Transverse colon (tissue), 4 donors: ENCODE measurements at regions not wholly inside any gene's neighbourhood (a gene's known extent, or its start where the extent isn't known, plus 50 kb on each side); places are given as distances from the start of the nearest gene placed in this dataset.

Source experiments
- DNase-seq: peaks from one replicate; pipeline ENCODE4 v3.0.0-alpha.2; 2019
- H3K27ac ChIP-seq, 4 donors: fragments of 200-600 bp; sonication (generic); 2 replicates each; pipeline ENCODE4 v1.5.1; 2016 to 2018; ENCODE audit warnings: inconsistent platforms in 4 of 4
- H3K27me3 ChIP-seq: fragments of 200-600 bp; sonication (generic); 2 replicates; pipeline ENCODE4 v1.5.1; 2017; ENCODE audit warnings: inconsistent platforms
- H3K36me3 ChIP-seq, 4 donors: fragments of 200-600 bp; sonication (generic); 2 replicates each; pipeline ENCODE4 v1.5.1; 2017 to 2019; ENCODE audit warnings: inconsistent platforms in 4 of 4
- H3K4me1 ChIP-seq, 4 donors: fragments of 200-600 bp; sonication (generic); 2 replicates each; pipeline ENCODE4 v1.5.1; 2017 to 2020; ENCODE audit warnings: inconsistent platforms in 4 of 4
- H3K4me3 ChIP-seq, 4 donors: fragments of 200-600 bp; sonication (generic); 1 replicate in 1 of 4; 2 replicates in 3 of 4; pipeline versions ENCODE4 v1.5.1 to v1.6.1; 2017 to 2019; ENCODE audit warnings: inconsistent platforms in 4 of 4
- H3K9me3 ChIP-seq, 2 donors: fragments of 200-600 bp; sonication (generic); 2 replicates each; pipeline ENCODE4 v1.5.1; 2017 to 2019; ENCODE audit warnings: inconsistent platforms in 2 of 2
- CTCF ChIP-seq, 5 experiments: fragments of 200-600 bp in 3 of 5; fragments of 450-650 bp in 2 of 5; sonication (generic) in 3 of 5; IDR thresholded peaks; 1 replicate in 2 of 5; 2 replicates in 3 of 5; pipeline ENCODE4 v1.5.1; 2016 to 2017; ENCODE audit warnings: antibody characterized with exemption in 5 of 5, inconsistent platforms in 3 of 5, mild to moderate bottlenecking in 2 of 5, moderate library complexity in 1 of 5
- EP300 ChIP-seq: sonication (generic); formaldehyde crosslinking; IDR thresholded peaks from one replicate; pipeline ENCODE4 v1.6.1; 2017; ENCODE audit warnings: antibody characterized with exemption, low read depth
- POLR2A ChIP-seq: fragments of 450-650 bp; IDR thresholded peaks from one replicate; pipeline ENCODE4 v1.6.1; 2016; ENCODE audit warnings: antibody characterized with exemption, mild to moderate bottlenecking, moderate library complexity
- POLR2AphosphoS5 ChIP-seq, 3 donors: sonication (generic); formaldehyde crosslinking; IDR thresholded peaks; one replicate each; pipeline ENCODE4 v1.6.1; 2016; ENCODE audit warnings: antibody characterized with exemption in 3 of 3
- WGBS, 2 donors: methylation state at CpG; one replicate each; pipeline ENCODE4 v1.1.5; 2018; ENCODE audit warnings: low coverage in 1 of 2; 5-methylcytosine and 5-hydroxymethylcytosine counted together
- in situ Hi-C, 4 donors: fragments of 200-750 bp; cut with MboI; loops; one replicate each; pipeline versions ENCODE4 v1.15.0 to v1.15.1; 2017; ENCODE audit warnings: low sequenced_read_pairs in 3 of 4, low pct_ligation_motif_present in 1 of 4, low pct_unique_long_range_greater_than_20kb in 1 of 4
- intact Hi-C: fragments of 100-400 bp; cut with DNase I; formaldehyde crosslinking; loops from one replicate; pipeline ENCODE4 v1.15.1; 2023; ENCODE audit warnings: low total_unique reads

- DNase-seq = no peak
- no peak overlapping the region for H3K27ac ChIP-seq
Observed at GRCh38 chr14:30309405-30309804, 249.6 kb upstream of the G2E3 start.

GRCh38 chr14:30312214-30312613 lies 246.7 kb upstream of the G2E3 start:
- no peaks in the 10 kb centered on the region for H3K4me1 ChIP-seq
- no peak for DNase-seq
- no peak overlapping the region for H3K4me3 ChIP-seq
- intact Hi-C loops = no loop called here
- TF ChIP-seq POLR2A (no peak), POLR2AphosphoS5 (IDR thresholded peaks at IDR 0.05) (no peak), CTCF (IDR thresholded peaks at IDR 0.05) (no peak), EP300 (no peak)
- in situ Hi-C loops = no loop called here
- no peaks in the 10 kb centered on the region for H3K36me3 ChIP-seq
- H3K27ac ChIP-seq = no peak overlapping the region
- WGBS, 2 donors = 71 to 100% methylated on average over 1 of the region's 1 CpG
- no peaks in the 10 kb centered on the region for H3K27me3 ChIP-seq
- H3K9me3 ChIP-seq = no peaks in the 10 kb centered on the region

More at GRCh38 chr14:30309405-30309804, 249.6 kb upstream of the G2E3 start:
- no peak overlapping the region for H3K4me3 ChIP-seq
- no peaks in the 10 kb centered on the region for H3K27me3 ChIP-seq
- H3K9me3 ChIP-seq = no peaks in the 10 kb centered on the region
- WGBS, 2 donors = 68 to 85% methylated on average over 2 of the region's 2 CpGs
- no peaks in the 10 kb centered on the region for H3K4me1 ChIP-seq
- no peaks in the 10 kb centered on the region for H3K36me3 ChIP-seq
- intact Hi-C loops (no loop called here), in situ Hi-C loops (no loop called here)
- TF ChIP-seq CTCF (IDR thresholded peaks at IDR 0.05) (no peak), POLR2A (no peak), POLR2AphosphoS5 (IDR thresholded peaks at IDR 0.05) (no peak), EP300 (no peak)

GRCh38 chr14:30317729-30318128 lies 241.2 kb upstream of the G2E3 start:
- no peak for DNase-seq
- H3K36me3 ChIP-seq = no peaks in the 10 kb centered on the region
- H3K4me1 ChIP-seq = no peaks in the 10 kb centered on the region
- in situ Hi-C loops = no loop called here
- no peak overlapping the region for H3K4me3 ChIP-seq
- no peaks in the 10 kb centered on the region for H3K27me3 ChIP-seq
- 58 to 88% methylated on average over 1 to 4 of the region's 4 CpGs for WGBS, 2 donors
- TF ChIP-seq EP300 (no peak), POLR2AphosphoS5 (IDR thresholded peaks at IDR 0.05) (no peak), CTCF (IDR thresholded peaks at IDR 0.05) (no peak), POLR2A (no peak)
- no peak overlapping the region for H3K27ac ChIP-seq
- H3K9me3 ChIP-seq = no peaks in the 10 kb centered on the region
- intact Hi-C loops = no loop called here

GRCh38 chr14:30322819-30323218 lies 236.1 kb upstream of the G2E3 start:
- intact Hi-C loops (no loop called here), in situ Hi-C loops (no loop called here)
- H3K4me3 ChIP-seq = no peak overlapping the region
- WGBS, 2 donors = 53% methylated on average over 1 of the region's 1 CpG; no CpG with 5 or more reads in 1 of the 2 donors
- no peaks in the 10 kb centered on the region for H3K36me3 ChIP-seq
- no peaks in the 10 kb centered on the region for H3K27me3 ChIP-seq
- H3K4me1 ChIP-seq = no peaks in the 10 kb centered on the region
- H3K27ac ChIP-seq = no peak overlapping the region
- no peak for TF ChIP-seq CTCF (IDR thresholded peaks at IDR 0.05)
- TF ChIP-seq POLR2AphosphoS5 (IDR thresholded peaks at IDR 0.05) = no peak
- TF ChIP-seq EP300 = no peak
- no peak for TF ChIP-seq POLR2A
- no peak for DNase-seq
- no peaks in the 10 kb centered on the region for H3K9me3 ChIP-seq
